ENCODE measurements at regions not wholly inside any gene's neighbourhood (a gene's known extent, or its start where the extent isn't known, plus 50 kb on each side); places are given as distances from the start of the nearest gene placed in this dataset.
"Not testable (repeated sequence)": the region's sequence is repeated elsewhere in the genome, so short reads cannot be mapped to it uniquely, and the experiment has no call there.

GRCh38 chr2:21819454-21819853 is 695.7 kb downstream of the TDRD15 start:
- Mint-ChIP-seq H3K4me3 (no peak overlapping the region), H3K4me1 (ENCODE audit: low read depth) (no peaks in the 10 kb centered on the region), H3K27ac (no peak overlapping the region), H3K36me3 (ENCODE audit: insufficient read depth in 2 of 2) (no peaks in the 10 kb centered on the region), H3K27me3 (ENCODE audit: low read depth) (no peaks in the 10 kb centered on the region), H3K9me3 (peaks cover 4 to 5% of the 10 kb centered on the region in 2 donors)
- ATAC-seq (replicated peaks in 1 of 2) (no peak), DNase-seq (no peak)

- no peaks in the 10 kb centered on the region for H3K27me3 Mint-ChIP-seq (ENCODE audit: low read depth)
- no peaks in the 10 kb centered on the region for H3K36me3 Mint-ChIP-seq (ENCODE audit: insufficient read depth in 2 of 2)
- DNase-seq (no peak), ATAC-seq (replicated peaks in 1 of 2) (no peak)
- H3K9me3 Mint-ChIP-seq, result peaks cover 6 to 7% of the 10 kb centered on the region in 2 donors
- no peak overlapping the region for H3K27ac Mint-ChIP-seq
- no peaks in the 10 kb centered on the region for H3K4me1 Mint-ChIP-seq (ENCODE audit: low read depth)
- no peak overlapping the region for H3K4me3 Mint-ChIP-seq
Measured at GRCh38 chr2:21820271-21820670, 696.5 kb downstream of the TDRD15 start.

GRCh38 chr2:21821672-21822227 is 698.0 kb downstream of the TDRD15 start:
- H3K36me3 Mint-ChIP-seq (ENCODE audit: insufficient read depth in 2 of 2), result no peaks in the 10 kb centered on the region

GRCh38 chr2:21822505-21822904 is 698.7 kb downstream of the TDRD15 start:
- Mint-ChIP-seq H3K27me3 (ENCODE audit: low read depth) (no peaks in the 10 kb centered on the region), H3K36me3 (ENCODE audit: insufficient read depth in 2 of 2) (no peaks in the 10 kb centered on the region), H3K4me3 (no peak overlapping the region), H3K9me3 (peaks cover 7 to 9% of the 10 kb centered on the region in 2 donors), H3K27ac (no peak overlapping the region), H3K4me1 (ENCODE audit: low read depth) (no peaks in the 10 kb centered on the region)
- ATAC-seq (replicated peaks in 1 of 2), result no peak
- DNase-seq, result no peak

More at GRCh38 chr2:21821672-21822227, 698.0 kb downstream of the TDRD15 start:
- Mint-ChIP-seq H3K4me1 (ENCODE audit: low read depth) (no peaks in the 10 kb centered on the region), H3K27ac (no peak overlapping the region), H3K4me3 (no peak overlapping the region), H3K9me3 (peaks cover 6 to 9% of the 10 kb centered on the region in 2 donors), H3K27me3 (ENCODE audit: low read depth) (no peaks in the 10 kb centered on the region)
- DNase-seq (no peak), ATAC-seq (replicated peaks in 1 of 2) (no peak)

GRCh38 chr2:21833767-21834166 is 710.0 kb downstream of the TDRD15 start:
- ATAC-seq (replicated peaks in 1 of 2) (no peak), DNase-seq (no peak)
- peaks cover 0 to 2% of the 10 kb centered on the region in 2 donors for H3K36me3 Mint-ChIP-seq (ENCODE audit: insufficient read depth in 2 of 2)
- H3K27me3 Mint-ChIP-seq (ENCODE audit: low read depth), result no peaks in the 10 kb centered on the region
- H3K4me3 Mint-ChIP-seq, result no peak overlapping the region
- H3K9me3 Mint-ChIP-seq, result peaks cover 4 to 9% of the 10 kb centered on the region in 2 donors
- H3K4me1 Mint-ChIP-seq (ENCODE audit: low read depth), result no peaks in the 10 kb centered on the region
- H3K27ac Mint-ChIP-seq, result no peak overlapping the region

GRCh38 chr2:21836261-21836660 is 712.5 kb downstream of the TDRD15 start:
- no peak overlapping the region for H3K4me3 Mint-ChIP-seq
- H3K9me3 Mint-ChIP-seq, result peaks cover 3 to 12% of the 10 kb centered on the region in 2 donors
- no peaks in the 10 kb centered on the region for H3K27me3 Mint-ChIP-seq (ENCODE audit: low read depth)
- H3K4me1 Mint-ChIP-seq (ENCODE audit: low read depth), result no peaks in the 10 kb centered on the region
- H3K36me3 Mint-ChIP-seq (ENCODE audit: insufficient read depth in 2 of 2), result no peaks in the 10 kb centered on the region
- no peak overlapping the region for H3K27ac Mint-ChIP-seq
- no peak for ATAC-seq (replicated peaks in 1 of 2)
- no peak for DNase-seq

- H3K27ac Mint-ChIP-seq, result no peak overlapping the region
- ATAC-seq (replicated peaks in 1 of 2) (no peak), DNase-seq (no peak)
- H3K4me3 Mint-ChIP-seq, result no peak overlapping the region
- H3K36me3 Mint-ChIP-seq (ENCODE audit: insufficient read depth in 2 of 2), result no peaks in the 10 kb centered on the region
- no peaks in the 10 kb centered on the region for H3K27me3 Mint-ChIP-seq (ENCODE audit: low read depth)
- H3K4me1 Mint-ChIP-seq (ENCODE audit: low read depth), result no peaks in the 10 kb centered on the region
- H3K9me3 Mint-ChIP-seq, result peaks cover 3 to 12% of the 10 kb centered on the region in 2 donors
Measured at GRCh38 chr2:21836719-21837118, 713.0 kb downstream of the TDRD15 start.

GRCh38 chr2:21837168-21837960 is 713.6 kb downstream of the TDRD15 start:
- DNase-seq, result no peak
- Mint-ChIP-seq H3K27ac (no peak overlapping the region), H3K9me3 (peaks cover 3 to 12% of the 10 kb centered on the region in 2 donors), H3K4me1 (ENCODE audit: low read depth) (no peaks in the 10 kb centered on the region), H3K4me3 (no peak overlapping the region), H3K36me3 (ENCODE audit: insufficient read depth in 2 of 2) (no peaks in the 10 kb centered on the region), H3K27me3 (ENCODE audit: low read depth) (no peaks in the 10 kb centered on the region)
- ATAC-seq (replicated peaks in 1 of 2), result no peak

GRCh38 chr2:21841341-21841740 is 717.6 kb downstream of the TDRD15 start:
- Mint-ChIP-seq H3K27me3 (ENCODE audit: low read depth) (no peaks in the 10 kb centered on the region), H3K36me3 (ENCODE audit: insufficient read depth in 2 of 2) (no peaks in the 10 kb centered on the region), H3K27ac (no peak overlapping the region), H3K9me3 (peaks cover 3 to 13% of the 10 kb centered on the region in 2 donors), H3K4me1 (ENCODE audit: low read depth) (no peaks in the 10 kb centered on the region), H3K4me3 (no peak overlapping the region)
- ATAC-seq (replicated peaks in 1 of 2) (no peak), DNase-seq (no peak)

GRCh38 chr2:21850367-21850766 is 726.6 kb downstream of the TDRD15 start:
- peaks cover 3 to 13% of the 10 kb centered on the region in 2 donors for H3K9me3 Mint-ChIP-seq
- H3K27me3 Mint-ChIP-seq (ENCODE audit: low read depth); H3K4me1 Mint-ChIP-seq (ENCODE audit: low read depth); H3K4me3 Mint-ChIP-seq; DNase-seq; H3K36me3 Mint-ChIP-seq (ENCODE audit: insufficient read depth in 2 of 2); H3K27ac Mint-ChIP-seq; ATAC-seq (replicated peaks in 1 of 2): not testable (repeated sequence)

GRCh38 chr2:21854938-21855337 is 731.2 kb downstream of the TDRD15 start:
- Mint-ChIP-seq H3K4me1 (ENCODE audit: low read depth) (no peaks in the 10 kb centered on the region), H3K4me3 (no peak overlapping the region), H3K27ac (no peak overlapping the region), H3K27me3 (ENCODE audit: low read depth) (no peaks in the 10 kb centered on the region), H3K36me3 (ENCODE audit: insufficient read depth in 2 of 2) (no peaks in the 10 kb centered on the region), H3K9me3 (peaks cover 7% of the 10 kb centered on the region in 2 donors)
- ATAC-seq (replicated peaks in 1 of 2) (no peak), DNase-seq (no peak)

GRCh38 chr2:21856708-21857107 is 732.9 kb downstream of the TDRD15 start:
- H3K4me1 Mint-ChIP-seq (ENCODE audit: low read depth), result no peaks in the 10 kb centered on the region
- H3K36me3 Mint-ChIP-seq (ENCODE audit: insufficient read depth in 2 of 2), result no peaks in the 10 kb centered on the region
- H3K27me3 Mint-ChIP-seq (ENCODE audit: low read depth), result no peaks in the 10 kb centered on the region
- no peak for DNase-seq
- ATAC-seq (replicated peaks in 1 of 2), result no peak
- H3K4me3 Mint-ChIP-seq, result no peak overlapping the region
- no peak overlapping the region for H3K27ac Mint-ChIP-seq
- peaks cover 6 to 7% of the 10 kb centered on the region in 2 donors for H3K9me3 Mint-ChIP-seq

GRCh38 chr2:21860907-21861306 is 737.1 kb downstream of the TDRD15 start:
- H3K27me3 Mint-ChIP-seq (ENCODE audit: low read depth), result no peaks in the 10 kb centered on the region
- no peak overlapping the region for H3K4me3 Mint-ChIP-seq
- no peak overlapping the region for H3K27ac Mint-ChIP-seq
- H3K9me3 Mint-ChIP-seq, result peaks cover 6% of the 10 kb centered on the region in 2 donors
- no peak for ATAC-seq (replicated peaks in 1 of 2)
- H3K4me1 Mint-ChIP-seq (ENCODE audit: low read depth), result no peaks in the 10 kb centered on the region
- no peak for DNase-seq
- no peaks in the 10 kb centered on the region for H3K36me3 Mint-ChIP-seq (ENCODE audit: insufficient read depth in 2 of 2)

GRCh38 chr2:21866316-21866715 is 742.5 kb downstream of the TDRD15 start:
- H3K36me3 Mint-ChIP-seq (ENCODE audit: insufficient read depth in 2 of 2), result no peaks in the 10 kb centered on the region
- DNase-seq (no peak), ATAC-seq (replicated peaks in 1 of 2) (no peak)
- H3K9me3 Mint-ChIP-seq, result peaks cover 3 to 12% of the 10 kb centered on the region in 2 donors
- H3K4me1 Mint-ChIP-seq (ENCODE audit: low read depth), result no peaks in the 10 kb centered on the region
- H3K27ac Mint-ChIP-seq, result no peak overlapping the region
- H3K27me3 Mint-ChIP-seq (ENCODE audit: low read depth), result no peaks in the 10 kb centered on the region
- no peak overlapping the region for H3K4me3 Mint-ChIP-seq

Measured in activated T-cell treated with anti-CD3 and anti-CD28 coated beads, Interleukin-2, amount 50 U/mL, for 72 hours (primary cell).